ENCODE measurements at regions not wholly inside any gene's neighbourhood (a gene's known extent, or its start where the extent isn't known, plus 50 kb on each side); places are given as distances from the start of the nearest gene placed in this dataset.

GRCh38 chr5:2187687-2188086 is 305.0 kb upstream of the IRX4 start:
- TF ChIP-seq POLR2A (IDR thresholded peaks at IDR 0.05) (no peak), CTCF (IDR thresholded peaks at IDR 0.05) (no peak), POLR2AphosphoS5 (IDR thresholded peaks at IDR 0.05) (no peak)
